GM23338 (cell line): ENCODE measurements at regions not wholly inside any gene's neighbourhood (a gene's known extent, or its start where the extent isn't known, plus 50 kb on each side); places are given as distances from the start of the nearest gene placed in this dataset.

ENCODE experiments used
- ATAC-seq: fragments of 200-7000 bp; cut with Tn5 transposase; 3 replicates; pipeline ENCODE4 v1.9.1; 2020
- DNase-seq: peaks from one replicate; pipeline ENCODE4 v3.0.0-alpha.2; 2015; ENCODE audit warnings: low spot score
- H2AFZ ChIP-seq: fragments of 200-600 bp; sonication (generic); 2 replicates; pipeline ENCODE4 v1.8.0; 2016; ENCODE audit warnings: antibody characterized with exemption, mild to moderate bottlenecking, moderate library complexity
- H3F3A ChIP-seq: fragments of 200-600 bp; sonication (generic); replicated peaks from 2 replicates; pipeline ENCODE4 v1.8.0; 2017; ENCODE audit warnings: antibody characterized with exemption, mixed run types, low read depth
- H3K27ac ChIP-seq: fragments of 200-600 bp; sonication (generic); 2 replicates; pipeline ENCODE4 v1.6.1; 2016; ENCODE audit warnings: low read depth
- H3K27me3 ChIP-seq: fragments of 200-600 bp; sonication (generic); 2 replicates; pipeline ENCODE4 v1.8.0; 2016; ENCODE audit warnings: mild to moderate bottlenecking, mixed run types, moderate library complexity; ENCODE audit not compliant: insufficient read depth
- H3K36me3 ChIP-seq: fragments of 200-600 bp; sonication (generic); 2 replicates; pipeline ENCODE4 v1.8.0; 2016; ENCODE audit warnings: mild to moderate bottlenecking; ENCODE audit not compliant: insufficient read depth
- H3K4me1 ChIP-seq: fragments of 200-600 bp; sonication (generic); 2 replicates; pipeline ENCODE4 v1.8.0; 2016; ENCODE audit warnings: mild to moderate bottlenecking, moderate library complexity; ENCODE audit not compliant: insufficient read depth
- H3K4me2 ChIP-seq: fragments of 200-600 bp; sonication (generic); 2 replicates; pipeline ENCODE4 v1.7.1; 2017; ENCODE audit warnings: mixed run types
- H3K4me3 ChIP-seq: fragments of 200-600 bp; sonication (generic); 2 replicates; pipeline ENCODE4 v1.6.1; 2016; ENCODE audit warnings: mixed run types
- H3K79me2 ChIP-seq: fragments of 200-600 bp; sonication (generic); replicated peaks from 2 replicates; pipeline ENCODE4 v1.8.0; 2017; ENCODE audit warnings: mild to moderate bottlenecking; ENCODE audit not compliant: insufficient read depth
- H3K9me2 ChIP-seq: fragments of 200-600 bp; sonication (generic); 2 replicates; pipeline ENCODE4 v1.8.0; 2017; ENCODE audit not compliant: insufficient read depth
- H4K20me1 ChIP-seq: fragments of 200-600 bp; sonication (generic); replicated peaks from 2 replicates; pipeline ENCODE4 v1.8.0; 2017; ENCODE audit warnings: mild to moderate bottlenecking; ENCODE audit not compliant: insufficient read depth
- H3K27ac Mint-ChIP-seq: 2 replicates; pipeline ENCODE4 v1.8.0; 2020; ENCODE audit warnings: inconsistent platforms, mild to moderate bottlenecking, moderate library complexity, mixed read lengths
- H3K27me3 Mint-ChIP-seq: 3 replicates; pipeline ENCODE4 v1.8.0; 2022; ENCODE audit warnings: low read depth, mild to moderate bottlenecking, moderate library complexity, mixed read lengths, inconsistent platforms; ENCODE audit not compliant: insufficient read depth, poor library complexity
- H3K36me3 Mint-ChIP-seq: 3 replicates; pipeline ENCODE4 v1.8.0; 2021; ENCODE audit warnings: low read depth, mild to moderate bottlenecking, inconsistent platforms, moderate library complexity, mixed read lengths
- H3K4me1 Mint-ChIP-seq: 3 replicates; pipeline ENCODE4 v1.8.0; 2020; ENCODE audit warnings: mild to moderate bottlenecking, inconsistent platforms, mixed read lengths
- H3K4me3 Mint-ChIP-seq: 3 replicates; pipeline ENCODE4 v1.8.0; 2021; ENCODE audit warnings: moderate library complexity, mild to moderate bottlenecking, inconsistent platforms, mixed read lengths
- H3K9me3 Mint-ChIP-seq: 3 replicates; pipeline ENCODE4 v1.8.0; 2020; ENCODE audit warnings: moderate library complexity, mild to moderate bottlenecking, inconsistent platforms, mixed read lengths
- CTCF ChIP-seq, 2 experiments: fragments of 200-600 bp in 1 of 2; sonication (generic) in 1 of 2; conservative IDR thresholded peaks; 2 replicates each; pipeline versions ENCODE4 v1.5.1 to v1.6.1; 2016 to 2017; ENCODE audit warnings: antibody characterized with exemption in 2 of 2, low read depth in 2 of 2, mild to moderate bottlenecking in 2 of 2, moderate library complexity in 1 of 2
- EZH2 ChIP-seq: fragments of 200-600 bp; sonication (generic); IDR thresholded peaks from one replicate; pipeline ENCODE4 v1.8.0; 2017; ENCODE audit warnings: antibody characterized with exemption, mild to moderate bottlenecking, low read depth; ENCODE audit not compliant: unreplicated experiment
- JUNB ChIP-seq: IDR thresholded peaks from one replicate; pipeline ENCODE4 v1.6.1; 2016; ENCODE audit warnings: antibody characterized with exemption; ENCODE audit not compliant: unreplicated experiment
- NANOG ChIP-seq: IDR thresholded peaks from 2 replicates; pipeline ENCODE4 v1.6.1; 2016; ENCODE audit warnings: antibody characterized with exemption, borderline replicate concordance
- POLR2AphosphoS5 ChIP-seq: IDR thresholded peaks from 2 replicates; pipeline ENCODE4 v1.6.1; 2016; ENCODE audit warnings: antibody characterized with exemption, low read depth
- REST ChIP-seq: IDR thresholded peaks from one replicate; pipeline ENCODE4 v1.6.1; 2018; ENCODE audit warnings: antibody characterized with exemption; ENCODE audit not compliant: unreplicated experiment
- ZNF114 ChIP-seq: fragments of 250-450 bp; sonication (Bioruptor Pico); IDR thresholded peaks from 2 replicates; pipeline ENCODE4 v1.5.0; 2020; ENCODE audit warnings: mild to moderate bottlenecking, moderate library complexity
- ZNF331 ChIP-seq: fragments of 250-450 bp; sonication (Bioruptor Pico); IDR thresholded peaks from 2 replicates; pipeline ENCODE4 v1.5.0; 2020; ENCODE audit warnings: low read depth, mild to moderate bottlenecking, moderate library complexity
- ZNF462 ChIP-seq: fragments of 250-450 bp; sonication (Bioruptor Pico); IDR thresholded peaks from 2 replicates; pipeline ENCODE4 v1.5.0; 2020; ENCODE audit warnings: mild to moderate bottlenecking, moderate library complexity
- TF ChIP-seq, protein P1 (sequence below): IDR thresholded peaks from 2 replicates; pipeline ENCODE4 v1.6.1; 2016; ENCODE audit warnings: antibody characterized with exemption

- H3K27me3 Mint-ChIP-seq = no peaks in the 10 kb centered on the region
- no peaks in the 10 kb centered on the region for H3K79me2 ChIP-seq
- no peak overlapping the region for H3K4me3 Mint-ChIP-seq
- DNase-seq (no peak), ATAC-seq (no peak)
- H3K9me3 Mint-ChIP-seq = peaks cover 4% of the 10 kb centered on the region; the same call in 1 of the 3 replicates
- H3F3A ChIP-seq = no peaks in the 10 kb centered on the region
- peaks cover 27% of the 10 kb centered on the region for H3K4me1 ChIP-seq
- TF ChIP-seq NANOG = no peak
- no peak for TF ChIP-seq ZNF331 (CRISPR knock-in tag)
- TF ChIP-seq ZNF462 (CRISPR knock-in tag) = no peak
- TF ChIP-seq POLR2AphosphoS5 = no peak
- no peak for TF ChIP-seq CTCF (conservative IDR thresholded peaks at IDR 0.05; ENCODE audit: low read depth in 2 of 2)
- no peak for TF ChIP-seq ZNF114
- TF ChIP-seq, protein P1, sequence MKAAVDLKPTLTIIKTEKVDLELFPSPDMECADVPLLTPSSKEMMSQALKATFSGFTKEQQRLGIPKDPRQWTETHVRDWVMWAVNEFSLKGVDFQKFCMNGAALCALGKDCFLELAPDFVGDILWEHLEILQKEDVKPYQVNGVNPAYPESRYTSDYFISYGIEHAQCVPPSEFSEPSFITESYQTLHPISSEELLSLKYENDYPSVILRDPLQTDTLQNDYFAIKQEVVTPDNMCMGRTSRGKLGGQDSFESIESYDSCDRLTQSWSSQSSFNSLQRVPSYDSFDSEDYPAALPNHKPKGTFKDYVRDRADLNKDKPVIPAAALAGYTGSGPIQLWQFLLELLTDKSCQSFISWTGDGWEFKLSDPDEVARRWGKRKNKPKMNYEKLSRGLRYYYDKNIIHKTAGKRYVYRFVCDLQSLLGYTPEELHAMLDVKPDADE = no peak
- no peak for TF ChIP-seq EZH2
- no peak for TF ChIP-seq JUNB
- no peak for TF ChIP-seq REST
- H3K27me3 ChIP-seq = no peaks in the 10 kb centered on the region
- H3K27ac ChIP-seq = no peak overlapping the region
- peaks cover 27% of the 10 kb centered on the region for H3K4me1 Mint-ChIP-seq
- H4K20me1 ChIP-seq = no peaks in the 10 kb centered on the region
- H3K36me3 Mint-ChIP-seq = peaks cover 3% of the 10 kb centered on the region; the same call in 2 of the 3 replicates
- H3K9me2 ChIP-seq = peaks cover 5% of the 10 kb centered on the region; the same call in 1 of the 2 replicates
- H3K4me2 ChIP-seq = no peak overlapping the region
- H3K36me3 ChIP-seq = no peaks in the 10 kb centered on the region
- peak overlapping the region; percentile 25; the same call in 1 of the 2 replicates for H2AFZ ChIP-seq
- H3K27ac Mint-ChIP-seq = no peak overlapping the region
- H3K4me3 ChIP-seq = no peak overlapping the region
These were observed 475.0 kb downstream of the HS3ST3B1 start for GRCh38 chr17:14775731-14776492.
